OCI-LY1 (cell line): ENCODE measurements at regions not wholly inside any gene's neighbourhood (a gene's known extent, or its start where the extent isn't known, plus 50 kb on each side); places are given as distances from the start of the nearest gene placed in this dataset.

ENCODE experiments used
- H2AFZ ChIP-seq: fragments of 200-600 bp; sonication (generic), shearing (Covaris generic); 2 replicates; pipeline ENCODE4 v1.6.0; 2014; ENCODE audit warnings: antibody characterized with exemption, mild to moderate bottlenecking, low read length
- H3F3A ChIP-seq: fragments of 200-600 bp; sonication (generic), shearing (Covaris generic); 2 replicates; pipeline ENCODE4 v1.6.0; 2014; ENCODE audit warnings: mild to moderate bottlenecking, antibody characterized with exemption, low read length, moderate library complexity; ENCODE audit not compliant: insufficient read depth
- H3K27ac ChIP-seq: fragments of 200-600 bp; sonication (generic); 2 replicates; pipeline ENCODE4 v1.5.1; 2014; ENCODE audit warnings: low read length, mixed run types, mild to moderate bottlenecking, low read depth; ENCODE audit not compliant: poor library complexity, severe bottlenecking
- H3K27me3 ChIP-seq: fragments of 200-600 bp; sonication (generic); 2 replicates; pipeline ENCODE4 v1.6.0; 2014; ENCODE audit warnings: antibody characterized with exemption, mild to moderate bottlenecking, low read length, moderate library complexity; ENCODE audit not compliant: insufficient read depth
- H3K36me3 ChIP-seq: fragments of 200-600 bp; sonication (generic); 2 replicates; pipeline ENCODE4 v1.6.1; 2014; ENCODE audit warnings: mild to moderate bottlenecking, antibody characterized with exemption, low read length, moderate library complexity, mixed read lengths; ENCODE audit not compliant: insufficient read depth
- H3K4me1 ChIP-seq: fragments of 200-600 bp; sonication (generic); 2 replicates; pipeline ENCODE4 v1.5.1; 2014; ENCODE audit warnings: mild to moderate bottlenecking, low read length, moderate library complexity; ENCODE audit not compliant: insufficient read depth, severe bottlenecking
- H3K4me2 ChIP-seq: fragments of 200-600 bp; sonication (generic), shearing (Covaris generic); 2 replicates; pipeline ENCODE4 v1.6.1; 2014; ENCODE audit warnings: low read length
- H3K4me3 ChIP-seq: fragments of 200-600 bp; sonication (generic); 2 replicates; pipeline ENCODE4 v1.5.1; 2014; ENCODE audit warnings: low read length, low read depth, mild to moderate bottlenecking, mixed read lengths; ENCODE audit not compliant: poor library complexity, severe bottlenecking
- H3K79me2 ChIP-seq: fragments of 200-600 bp; shearing (Covaris generic); 2 replicates; pipeline ENCODE4 v1.6.1; 2016; ENCODE audit warnings: mixed run types, low read length, mixed read lengths; ENCODE audit not compliant: insufficient read depth
- H3K9ac ChIP-seq: fragments of 200-600 bp; sonication (generic), shearing (Covaris generic); 2 replicates; pipeline ENCODE4 v1.6.1; 2014; ENCODE audit warnings: mild to moderate bottlenecking, low read length, mixed read lengths
- H3K9me2 ChIP-seq: fragments of 200-600 bp; sonication (generic), shearing (Covaris generic); 2 replicates; pipeline ENCODE4 v1.6.1; 2014; ENCODE audit warnings: low read depth, mild to moderate bottlenecking, low read length, mixed read lengths
- H3K9me3 ChIP-seq: fragments of 200-600 bp; shearing (Covaris generic); 2 replicates; pipeline ENCODE4 v1.6.1; 2014; ENCODE audit warnings: low read length, mixed read lengths
- H4K20me1 ChIP-seq: fragments of 200-600 bp; sonication (generic), shearing (Covaris generic); 2 replicates; pipeline ENCODE4 v1.6.0; 2016; ENCODE audit warnings: mild to moderate bottlenecking, low read length; ENCODE audit not compliant: insufficient read depth
- CTCF ChIP-seq: fragments of 200-600 bp; sonication (generic), shearing (Covaris generic); IDR thresholded peaks from 2 replicates; pipeline ENCODE4 v1.5.1; 2017; ENCODE audit warnings: mild to moderate bottlenecking, antibody characterized with exemption, low read length, moderate library complexity, mixed read lengths
- EZH2 ChIP-seq: fragments of 200-600 bp; sonication (generic), shearing (Covaris generic); IDR thresholded peaks from 2 replicates; pipeline ENCODE4 v1.8.0; 2017; ENCODE audit warnings: borderline replicate concordance, mixed run types, mild to moderate bottlenecking, antibody characterized with exemption, low read length, moderate library complexity, mixed read lengths

- H4K20me1 ChIP-seq, result no peaks in the 10 kb centered on the region
- H3K9me3 ChIP-seq, result no peaks in the 10 kb centered on the region
- H3K4me1 ChIP-seq, result no peaks in the 10 kb centered on the region
- no peak overlapping the region for H3K4me2 ChIP-seq
- no peaks in the 10 kb centered on the region for H3F3A ChIP-seq
- H3K27ac ChIP-seq, result no peak overlapping the region
- no peaks in the 10 kb centered on the region for H3K36me3 ChIP-seq
- TF ChIP-seq EZH2 (no peak), CTCF (no peak)
- H3K9me2 ChIP-seq, result no peaks in the 10 kb centered on the region
- H3K4me3 ChIP-seq, result no peak overlapping the region
- H2AFZ ChIP-seq, result no peak overlapping the region
- no peak overlapping the region for H3K9ac ChIP-seq
- H3K27me3 ChIP-seq, result no peaks in the 10 kb centered on the region
- H3K79me2 ChIP-seq, result no peaks in the 10 kb centered on the region
Measured at GRCh38 chr2:106745468-106745867, 140.5 kb downstream of the ST6GAL2 start.

GRCh38 chr2:106749823-106750222, 136.1 kb downstream of the ST6GAL2 start:
- H3F3A ChIP-seq, result no peaks in the 10 kb centered on the region
- no peak overlapping the region for H3K4me2 ChIP-seq
- H3K9me3 ChIP-seq, result no peaks in the 10 kb centered on the region
- H3K9me2 ChIP-seq, result no peaks in the 10 kb centered on the region
- H3K27me3 ChIP-seq, result no peaks in the 10 kb centered on the region
- H4K20me1 ChIP-seq, result no peaks in the 10 kb centered on the region
- H2AFZ ChIP-seq, result no peak overlapping the region
- H3K9ac ChIP-seq, result no peak overlapping the region
- H3K36me3 ChIP-seq, result no peaks in the 10 kb centered on the region
- H3K27ac ChIP-seq, result no peak overlapping the region
- no peak overlapping the region for H3K4me3 ChIP-seq
- H3K79me2 ChIP-seq, result no peaks in the 10 kb centered on the region
- H3K4me1 ChIP-seq, result no peaks in the 10 kb centered on the region
- no peak for TF ChIP-seq EZH2
- TF ChIP-seq CTCF, result no peak
